ENCODE measurements at regions not wholly inside any gene's neighbourhood (a gene's known extent, or its start where the extent isn't known, plus 50 kb on each side); places are given as distances from the start of the nearest gene placed in this dataset.

DNA sequence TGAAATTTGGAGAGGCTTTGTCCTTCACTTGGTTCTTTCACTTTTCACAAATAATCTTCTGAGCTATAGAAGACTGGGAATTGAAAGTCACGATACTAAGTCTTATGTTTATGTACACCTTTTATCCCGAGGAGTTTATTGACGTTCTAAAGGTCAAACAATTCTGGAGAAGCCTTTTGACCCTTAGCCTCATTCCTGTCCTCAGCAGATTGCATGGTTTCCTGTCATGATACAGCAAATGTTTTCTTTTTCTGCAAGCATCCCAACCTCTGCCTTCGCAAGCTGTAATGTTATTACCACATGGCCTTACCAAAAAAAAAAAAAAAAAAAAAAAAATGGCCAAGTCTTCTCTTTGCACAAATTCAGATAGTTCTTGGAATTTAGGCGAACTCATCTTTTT, 411.7 kb upstream of the FLRT2 start:
- ChIA-PET CTCF (no interaction called here), POLR2A (no interaction called here)
- no peaks in the 10 kb centered on the region for H3K36me3 Mint-ChIP-seq (ENCODE audit: low read depth)
- H3K4me3 Mint-ChIP-seq, result no peak overlapping the region
- H3K4me1 Mint-ChIP-seq, result no peaks in the 10 kb centered on the region
- no peak for DNase-seq
- intact Hi-C loops (cut with DNase I, micrococcal nuclease), result no loop called here
- H3K9me3 Mint-ChIP-seq (ENCODE audit: low read depth), result peaks cover 10% of the 10 kb centered on the region
- H3K27me3 Mint-ChIP-seq, result no peaks in the 10 kb centered on the region
- ATAC-seq, result no peak
- no peak overlapping the region for H3K27ac Mint-ChIP-seq

DNA sequence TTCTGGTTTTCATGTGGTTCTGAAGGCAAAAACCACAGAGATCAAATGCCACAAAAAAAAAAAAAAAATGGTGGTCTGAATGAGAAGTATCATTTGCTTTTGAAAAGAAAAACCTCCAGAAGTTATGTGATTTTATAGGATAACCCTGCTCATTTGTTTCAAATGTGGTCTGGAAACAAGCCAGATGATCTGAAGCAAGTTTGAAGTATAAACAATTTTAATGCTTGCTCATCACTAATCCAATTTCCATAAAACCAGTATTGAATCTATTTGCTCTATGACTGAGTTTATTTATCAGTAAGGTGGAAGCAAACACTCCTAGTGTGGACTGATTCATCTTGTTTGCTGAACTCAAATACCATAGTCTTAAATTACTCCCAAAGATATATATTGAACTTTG, 407.3 kb upstream of the FLRT2 start:
- POLR2A ChIA-PET, result no interaction called here
- H3K4me1 Mint-ChIP-seq, result no peaks in the 10 kb centered on the region
- no peaks in the 10 kb centered on the region for H3K27me3 Mint-ChIP-seq

DNA sequence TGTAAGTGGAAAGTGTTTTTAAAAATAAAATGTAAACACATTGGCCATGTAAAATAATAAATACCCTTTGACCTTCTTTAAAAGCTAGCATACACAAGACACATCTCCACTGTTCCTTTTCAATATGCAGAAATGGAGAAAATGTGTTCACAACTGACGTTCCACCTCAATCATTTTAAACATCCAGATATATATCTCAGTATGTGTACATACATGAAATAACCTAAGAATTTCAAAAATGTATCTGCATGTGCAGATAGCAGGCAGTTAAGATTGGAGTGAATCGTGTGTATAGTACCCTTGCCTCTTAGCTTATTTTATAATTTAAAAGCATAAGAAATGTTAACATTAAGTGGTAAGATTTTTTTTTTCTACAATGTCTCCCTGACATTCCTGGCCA, 406.2 kb upstream of the FLRT2 start:
- ChIA-PET POLR2A (no interaction called here), CTCF (no interaction called here)
- Mint-ChIP-seq H3K27me3 (no peaks in the 10 kb centered on the region), H3K4me3 (no peak overlapping the region), H3K36me3 (ENCODE audit: low read depth) (no peaks in the 10 kb centered on the region), H3K9me3 (ENCODE audit: low read depth) (peaks cover 6% of the 10 kb centered on the region), H3K27ac (no peak overlapping the region), H3K4me1 (no peaks in the 10 kb centered on the region)
- intact Hi-C loops (cut with DNase I, micrococcal nuclease), result no loop called here
- ATAC-seq (no peak), DNase-seq (no peak)

More for the DNA sequence above, 407.3 kb upstream of the FLRT2 start:
- intact Hi-C loops (cut with DNase I, micrococcal nuclease), result no loop called here
- Mint-ChIP-seq H3K36me3 (ENCODE audit: low read depth) (no peaks in the 10 kb centered on the region), H3K4me3 (no peak overlapping the region), H3K27ac (no peak overlapping the region), H3K9me3 (ENCODE audit: low read depth) (peaks cover 8% of the 10 kb centered on the region)
- CTCF ChIA-PET, result no interaction called here
- no peak for ATAC-seq
- no peak for DNase-seq

DNA sequence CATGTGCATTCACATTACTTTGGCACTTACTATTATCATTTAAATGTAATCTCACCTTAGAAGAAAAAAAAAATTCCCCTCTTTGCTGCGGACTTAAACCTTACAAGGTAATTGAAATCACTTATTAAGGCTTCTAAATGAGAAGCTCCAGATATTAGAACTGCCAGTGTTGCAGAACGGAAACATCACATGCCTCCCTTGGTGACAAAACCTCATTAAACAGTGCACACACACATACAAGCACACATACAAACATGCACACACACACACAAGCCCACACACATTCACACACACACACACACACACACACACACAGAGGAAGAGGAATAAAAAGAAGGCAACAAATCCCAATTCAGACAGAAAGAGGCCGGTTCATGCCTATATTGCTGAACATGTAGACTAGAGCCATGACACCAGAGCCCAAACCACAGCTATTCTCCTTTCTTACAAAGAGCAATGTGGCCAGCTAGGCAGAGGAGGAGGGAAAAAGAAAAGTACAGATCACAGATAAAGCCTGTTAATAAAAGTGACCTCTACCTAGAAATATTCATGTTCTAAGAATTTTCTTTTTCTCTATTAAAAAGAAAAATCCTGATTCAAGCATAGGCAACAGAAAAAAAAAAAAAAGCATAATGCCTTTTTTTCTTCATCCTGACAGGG, 405.2 kb upstream of the FLRT2 start:
- CTCF ChIA-PET, result no interaction called here

DNA sequence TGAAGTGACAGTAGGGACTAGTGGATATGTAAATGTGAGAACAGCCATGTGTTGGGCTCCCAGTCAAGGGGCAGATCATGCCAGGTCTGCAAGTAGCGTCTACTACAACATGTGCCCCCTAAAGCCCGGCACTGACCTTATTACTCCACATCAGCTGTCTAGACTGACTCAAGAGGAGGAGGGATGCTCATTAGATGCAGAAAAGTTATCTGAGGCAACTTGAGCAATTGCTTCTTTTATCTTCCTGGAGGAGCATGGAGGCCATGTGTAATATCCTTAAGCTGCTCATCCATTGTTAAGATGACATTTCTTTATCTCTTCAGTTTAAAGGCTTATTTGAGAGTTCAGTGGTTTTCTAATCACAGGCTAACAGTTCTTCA, 404.7 kb upstream of the FLRT2 start:
- H3K4me3 Mint-ChIP-seq, result no peak overlapping the region
- intact Hi-C loops (cut with DNase I, micrococcal nuclease), result no loop called here
- ATAC-seq (no peak), DNase-seq (no peak)
- H3K36me3 Mint-ChIP-seq (ENCODE audit: low read depth), result no peaks in the 10 kb centered on the region
- H3K9me3 Mint-ChIP-seq (ENCODE audit: low read depth), result peaks cover 2% of the 10 kb centered on the region
- CTCF ChIA-PET, result no interaction called here
- H3K27me3 Mint-ChIP-seq, result no peaks in the 10 kb centered on the region
- no peak overlapping the region for H3K27ac Mint-ChIP-seq
- POLR2A ChIA-PET, result no interaction called here
- H3K4me1 Mint-ChIP-seq, result no peaks in the 10 kb centered on the region

More for the DNA sequence above, 405.2 kb upstream of the FLRT2 start:
- Mint-ChIP-seq H3K4me3 (no peak overlapping the region), H3K27ac (no peak overlapping the region), H3K27me3 (no peaks in the 10 kb centered on the region), H3K9me3 (ENCODE audit: low read depth) (peaks cover 4% of the 10 kb centered on the region), H3K4me1 (no peaks in the 10 kb centered on the region), H3K36me3 (ENCODE audit: low read depth) (no peaks in the 10 kb centered on the region)
- intact Hi-C loops (cut with DNase I, micrococcal nuclease), result no loop called here
- no peak for DNase-seq
- POLR2A ChIA-PET, result no interaction called here
- no peak for ATAC-seq

DNA sequence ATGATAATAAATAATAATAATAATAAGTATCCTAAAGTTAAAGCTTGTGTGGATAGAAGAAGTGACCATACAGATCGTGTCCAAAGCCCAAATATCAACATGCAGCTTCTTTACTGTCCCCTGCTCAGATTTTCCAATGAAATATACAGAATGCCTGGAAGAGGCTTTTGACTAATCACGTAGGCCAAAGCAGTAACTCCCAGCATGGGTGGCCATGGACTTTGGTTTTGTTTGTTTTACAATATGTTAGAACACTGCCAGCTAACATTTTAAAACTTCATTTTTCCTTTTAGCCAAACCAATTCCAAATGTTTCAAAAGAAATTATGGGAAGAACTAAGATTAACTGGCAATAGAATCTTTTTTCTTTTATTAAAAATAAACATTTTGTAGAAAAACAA, 400.0 kb upstream of the FLRT2 start:
- CTCF ChIA-PET, result no interaction called here
- no peak overlapping the region for H3K27ac Mint-ChIP-seq
- no peaks in the 10 kb centered on the region for H3K4me1 Mint-ChIP-seq
- intact Hi-C loops (cut with DNase I, micrococcal nuclease), result no loop called here
- no peak overlapping the region for H3K4me3 Mint-ChIP-seq
- no peaks in the 10 kb centered on the region for H3K27me3 Mint-ChIP-seq
- H3K36me3 Mint-ChIP-seq (ENCODE audit: low read depth), result no peaks in the 10 kb centered on the region
- H3K9me3 Mint-ChIP-seq (ENCODE audit: low read depth), result peaks cover 11% of the 10 kb centered on the region
- no peak for ATAC-seq
- POLR2A ChIA-PET, result no interaction called here
- no peak for DNase-seq

DNA sequence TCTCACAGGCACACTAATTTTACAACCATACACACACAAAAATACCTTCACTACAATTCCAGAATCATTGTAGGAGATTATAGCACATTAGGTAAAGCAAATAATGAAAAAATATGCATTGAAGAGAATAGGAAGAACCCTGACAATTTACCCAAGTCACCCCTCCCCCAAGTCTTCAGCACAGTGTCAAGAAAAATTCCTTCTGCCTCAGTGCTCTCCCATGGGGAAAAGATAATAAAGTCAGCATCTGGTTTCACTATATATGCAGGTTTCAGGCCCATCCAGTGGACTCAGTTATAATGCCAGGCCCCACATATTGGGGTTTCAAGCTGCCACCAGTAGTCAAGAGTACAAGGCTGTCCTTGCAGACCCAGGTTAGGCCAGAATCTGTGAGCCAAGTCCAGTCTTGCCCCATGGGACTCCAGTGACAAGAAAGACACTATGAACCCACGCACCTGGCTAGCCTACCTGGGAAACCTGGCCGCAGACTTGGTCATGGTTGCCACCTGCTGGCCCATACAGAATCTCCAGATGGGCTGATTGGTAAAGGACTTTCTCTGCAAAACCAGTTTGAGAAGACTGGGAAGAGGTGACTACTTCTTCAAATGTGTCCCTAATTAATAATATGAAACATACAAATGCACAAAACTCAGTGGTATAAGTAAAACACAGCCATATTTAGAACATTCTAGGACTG, 398.6 kb upstream of the FLRT2 start:
- POLR2A ChIA-PET, result no interaction called here
- intact Hi-C loops (cut with DNase I, micrococcal nuclease), result no loop called here
- no peak for DNase-seq
- ATAC-seq, result no peak
- Mint-ChIP-seq H3K9me3 (ENCODE audit: low read depth) (peaks cover 11% of the 10 kb centered on the region), H3K4me3 (no peak overlapping the region), H3K4me1 (no peaks in the 10 kb centered on the region), H3K27me3 (no peaks in the 10 kb centered on the region), H3K27ac (no peak overlapping the region), H3K36me3 (ENCODE audit: low read depth) (no peaks in the 10 kb centered on the region)
- CTCF ChIA-PET, result no interaction called here

DNA sequence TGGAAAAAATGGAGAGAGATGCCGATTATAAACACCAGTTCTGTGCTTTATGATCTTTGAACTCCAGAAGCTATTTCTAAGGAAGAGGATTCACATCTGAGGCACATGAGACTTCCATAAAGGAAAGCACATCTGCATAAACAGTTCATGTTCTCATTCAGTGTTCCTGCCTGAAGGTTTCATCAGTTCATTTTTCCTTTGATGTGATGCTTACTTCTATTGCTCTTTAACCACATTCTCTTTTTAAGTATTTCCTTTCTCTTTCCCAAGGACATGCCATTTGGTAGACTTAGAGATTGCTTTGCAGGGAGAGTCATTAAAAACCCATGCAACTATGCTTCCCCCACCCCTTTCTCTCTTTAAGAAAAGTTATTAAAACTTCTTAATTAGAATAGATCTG, 387.0 kb upstream of the FLRT2 start:
- CTCF ChIA-PET, result no interaction called here
- intact Hi-C loops (cut with DNase I, micrococcal nuclease), result no loop called here

DNA sequence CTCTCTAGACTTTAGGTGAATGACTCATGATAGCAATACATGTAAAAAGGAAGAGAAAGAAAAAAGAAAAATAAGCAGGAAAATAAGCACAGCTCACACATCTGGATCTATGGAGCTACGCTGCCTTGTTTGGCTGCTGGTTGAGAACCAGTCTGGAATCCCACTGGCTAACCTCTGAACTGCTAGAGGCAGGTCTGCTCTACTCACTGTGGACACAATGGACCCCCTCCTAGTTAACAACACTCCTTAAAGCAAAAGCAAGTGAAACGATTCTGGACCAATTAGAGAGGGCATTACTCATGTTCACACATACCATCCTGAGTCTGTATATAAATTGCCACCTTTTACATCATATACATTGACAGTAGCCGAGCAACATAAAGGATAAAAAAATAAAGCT, 383.2 kb upstream of the FLRT2 start:
- ChIA-PET POLR2A (no interaction called here), CTCF (no interaction called here)
- ATAC-seq (no peak), DNase-seq (no peak)
- H3K27me3 Mint-ChIP-seq, result no peaks in the 10 kb centered on the region
- no peak overlapping the region for H3K27ac Mint-ChIP-seq
- no peak overlapping the region for H3K4me3 Mint-ChIP-seq
- peaks cover 12% of the 10 kb centered on the region for H3K9me3 Mint-ChIP-seq (ENCODE audit: low read depth)
- H3K4me1 Mint-ChIP-seq, result no peaks in the 10 kb centered on the region
- H3K36me3 Mint-ChIP-seq (ENCODE audit: low read depth), result no peaks in the 10 kb centered on the region
- intact Hi-C loops (cut with DNase I, micrococcal nuclease), result no loop called here

More for the DNA sequence above, 387.0 kb upstream of the FLRT2 start:
- H3K36me3 Mint-ChIP-seq (ENCODE audit: low read depth), result no peaks in the 10 kb centered on the region
- POLR2A ChIA-PET, result interaction anchor here (0.6 kb wide), 1 partner anchor 206 kb away, joined by 3 read pairs; no protein-coding TSS in a partner anchor
- H3K27ac Mint-ChIP-seq, result no peak overlapping the region
- ATAC-seq (no peak), DNase-seq (no peak)
- peaks cover 8% of the 10 kb centered on the region for H3K9me3 Mint-ChIP-seq (ENCODE audit: low read depth)
- no peaks in the 10 kb centered on the region for H3K27me3 Mint-ChIP-seq
- no peaks in the 10 kb centered on the region for H3K4me1 Mint-ChIP-seq
- no peak overlapping the region for H3K4me3 Mint-ChIP-seq

DNA sequence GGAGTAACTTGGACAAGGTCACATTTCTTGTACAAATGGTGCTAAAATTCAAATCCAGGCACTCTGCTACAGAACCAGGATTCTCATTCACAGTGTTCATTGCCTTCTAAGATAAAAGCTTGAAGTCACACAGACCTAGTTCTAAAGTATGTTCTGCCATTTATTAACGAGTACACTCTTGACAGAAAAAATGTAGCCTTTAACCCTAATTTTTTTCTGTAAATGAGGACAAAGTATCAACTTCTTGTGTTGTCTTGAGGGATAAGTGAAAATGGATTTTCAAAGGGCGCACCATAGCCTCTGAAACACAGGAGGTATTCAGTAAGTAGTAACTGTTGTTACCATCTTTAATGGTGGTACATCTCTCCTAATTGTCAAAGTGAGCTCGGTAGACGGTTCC, 379.8 kb upstream of the FLRT2 start:
- Mint-ChIP-seq H3K36me3 (ENCODE audit: low read depth) (no peaks in the 10 kb centered on the region), H3K4me3 (no peak overlapping the region), H3K9me3 (ENCODE audit: low read depth) (peaks cover 12% of the 10 kb centered on the region), H3K27ac (no peak overlapping the region), H3K4me1 (no peaks in the 10 kb centered on the region), H3K27me3 (no peaks in the 10 kb centered on the region)
- intact Hi-C loops (cut with DNase I, micrococcal nuclease), result no loop called here
- POLR2A ChIA-PET, result no interaction called here
- CTCF ChIA-PET, result no interaction called here
- no peak for DNase-seq
- no peak for ATAC-seq

DNA sequence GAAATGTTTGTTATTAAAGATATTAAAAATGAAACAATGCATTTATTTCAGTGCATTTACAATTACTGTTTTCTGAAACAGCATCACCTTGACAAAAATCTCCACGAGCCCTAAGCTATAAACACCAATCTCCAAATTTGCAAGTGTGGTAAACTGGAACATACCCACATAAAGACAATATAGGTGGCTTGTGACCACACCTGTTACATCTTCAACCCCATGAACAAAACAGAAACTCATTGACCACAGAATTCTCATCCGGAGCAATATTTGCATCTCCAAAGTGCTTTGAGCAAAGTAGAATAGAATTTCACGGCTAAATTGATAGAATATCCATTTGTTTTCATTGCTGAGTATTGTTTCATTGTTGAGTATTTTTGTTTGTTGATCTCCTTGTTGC, 375.2 kb upstream of the FLRT2 start:
- Mint-ChIP-seq H3K9me3 (ENCODE audit: low read depth) (peaks cover 8% of the 10 kb centered on the region), H3K27me3 (no peaks in the 10 kb centered on the region), H3K27ac (no peak overlapping the region), H3K4me1 (no peaks in the 10 kb centered on the region), H3K36me3 (ENCODE audit: low read depth) (no peaks in the 10 kb centered on the region), H3K4me3 (no peak overlapping the region)
- DNase-seq (no peak), ATAC-seq (no peak)
- intact Hi-C loops (cut with DNase I, micrococcal nuclease), result no loop called here
- CTCF ChIA-PET, result no interaction called here
- POLR2A ChIA-PET, result no interaction called here

DNA sequence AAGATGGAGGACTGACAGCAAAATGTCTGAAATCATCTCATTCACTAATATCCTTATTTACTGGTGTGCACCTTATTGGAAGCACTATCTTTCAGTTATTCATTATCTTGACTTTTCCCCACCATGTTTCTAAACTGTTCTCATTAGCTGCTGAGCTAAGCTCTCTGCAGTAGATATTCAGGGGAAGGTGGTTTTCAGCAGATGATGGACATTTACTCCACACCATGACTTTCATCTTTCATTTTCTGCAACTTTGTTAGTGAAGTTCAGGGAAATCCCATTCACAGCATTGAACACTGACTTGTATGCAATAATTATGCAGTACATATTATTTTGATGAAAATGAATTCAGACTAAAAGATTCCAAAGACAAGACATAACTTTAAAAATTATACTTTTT, 373.6 kb upstream of the FLRT2 start:
- Mint-ChIP-seq H3K4me3 (no peak overlapping the region), H3K9me3 (ENCODE audit: low read depth) (peaks cover 8% of the 10 kb centered on the region), H3K4me1 (no peaks in the 10 kb centered on the region), H3K27me3 (no peaks in the 10 kb centered on the region), H3K27ac (no peak overlapping the region), H3K36me3 (ENCODE audit: low read depth) (no peaks in the 10 kb centered on the region)
- DNase-seq, result no peak
- ATAC-seq, result no peak
- ChIA-PET POLR2A (no interaction called here), CTCF (no interaction called here)
- intact Hi-C loops (cut with DNase I, micrococcal nuclease), result no loop called here

DNA sequence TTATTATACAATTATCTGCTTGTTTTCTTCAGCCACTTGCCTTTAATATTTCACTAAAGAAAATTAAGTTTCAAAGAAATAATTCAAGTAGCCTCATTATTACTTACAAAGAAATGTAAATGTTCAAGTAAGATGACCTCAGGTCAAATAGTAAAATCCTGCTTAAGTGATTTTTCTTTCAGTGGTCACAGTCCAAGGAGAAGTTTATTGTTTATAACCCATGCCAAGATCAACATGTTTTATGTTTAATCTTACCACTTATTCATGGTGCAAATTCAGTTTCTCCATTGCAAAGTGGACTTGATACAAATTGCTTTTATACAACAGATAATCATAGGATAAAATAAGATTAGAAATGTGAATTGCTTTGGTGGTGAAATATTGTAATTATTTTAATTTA, 370.2 kb upstream of the FLRT2 start:
- no peak for ATAC-seq
- intact Hi-C loops (cut with DNase I, micrococcal nuclease), result no loop called here

More for the DNA sequence above, 370.2 kb upstream of the FLRT2 start:
- H3K36me3 Mint-ChIP-seq (ENCODE audit: low read depth), result no peaks in the 10 kb centered on the region
- H3K9me3 Mint-ChIP-seq (ENCODE audit: low read depth), result peaks cover 30% of the 10 kb centered on the region
- H3K27me3 Mint-ChIP-seq, result no peaks in the 10 kb centered on the region
- H3K4me1 Mint-ChIP-seq, result no peaks in the 10 kb centered on the region
- H3K4me3 Mint-ChIP-seq, result no peak overlapping the region
- ChIA-PET POLR2A (no interaction called here), CTCF (no interaction called here)
- DNase-seq, result no peak
- H3K27ac Mint-ChIP-seq, result no peak overlapping the region
